Astrocyte (in vitro differentiated cells and primary cell): ENCODE measurements at regions not wholly inside any gene's neighbourhood (a gene's known extent, or its start where the extent isn't known, plus 50 kb on each side); places are given as distances from the start of the nearest gene placed in this dataset.

Source experiments
- DNase-seq: peaks from one replicate; pipeline ENCODE4 v3.0.0-alpha.2; 2010; ENCODE audit warnings: low read depth
- FAIRE-seq: peaks from 2 replicates; lab custom pipeline; 2011; peaks lifted over from hg19 to GRCh38; lab: Jason Lieb, UNC
- H2AFZ ChIP-seq: 2 replicates; pipeline ENCODE4 v1.6.0; 2012; ENCODE audit warnings: low read depth, low read length, inconsistent platforms
- H3K27ac ChIP-seq: 2 replicates; pipeline ENCODE4 v1.5.1; 2011; ENCODE audit warnings: low read depth, low read length, inconsistent platforms
- H3K27me3 ChIP-seq: 2 replicates; pipeline ENCODE4 v1.6.0; 2011; ENCODE audit warnings: low read length, inconsistent platforms; ENCODE audit not compliant: insufficient read depth
- H3K36me3 ChIP-seq: 2 replicates; pipeline ENCODE4 v1.5.1; 2011; ENCODE audit warnings: low read length, inconsistent platforms; ENCODE audit not compliant: insufficient read depth
- H3K4me1 ChIP-seq: 2 replicates; pipeline ENCODE4 v1.5.1; 2011; ENCODE audit warnings: low read length, inconsistent platforms; ENCODE audit not compliant: insufficient read depth
- H3K4me2 ChIP-seq: 2 replicates; pipeline ENCODE4 v1.6.0; 2012; ENCODE audit warnings: low read length, inconsistent platforms
- H3K4me3 ChIP-seq: 2 replicates; pipeline ENCODE4 v1.5.1; 2011; ENCODE audit warnings: low read depth, mild to moderate bottlenecking, low read length, inconsistent platforms; ENCODE audit not compliant: insufficient read depth
- H3K79me2 ChIP-seq: 2 replicates; pipeline ENCODE4 v1.6.0; 2012; ENCODE audit warnings: mild to moderate bottlenecking, low read length, inconsistent platforms; ENCODE audit not compliant: insufficient read depth
- H3K9ac ChIP-seq: 2 replicates; pipeline ENCODE4 v1.6.0; 2012; ENCODE audit warnings: mild to moderate bottlenecking, low read length, inconsistent platforms
- H3K9me3 ChIP-seq: 2 replicates; pipeline ENCODE4 v1.5.1; 2012; ENCODE audit warnings: low read depth, mild to moderate bottlenecking, low read length, inconsistent platforms; ENCODE audit not compliant: insufficient read depth
- H4K20me1 ChIP-seq: 2 replicates; pipeline ENCODE4 v1.6.0; 2012; ENCODE audit warnings: low read length, inconsistent platforms; ENCODE audit not compliant: insufficient read depth
- H3K27ac Mint-ChIP-seq: one replicate; pipeline ENCODE4 v1.8.0; 2021; ENCODE audit warnings: mild to moderate bottlenecking, mixed read lengths; ENCODE audit not compliant: unreplicated experiment
- H3K27me3 Mint-ChIP-seq: one replicate; pipeline ENCODE4 v1.8.0; 2021; ENCODE audit warnings: low read depth, mixed read lengths; ENCODE audit not compliant: unreplicated experiment
- H3K36me3 Mint-ChIP-seq: one replicate; pipeline ENCODE4 v1.8.0; 2021; ENCODE audit warnings: low read depth, mixed read lengths; ENCODE audit not compliant: unreplicated experiment
- H3K4me1 Mint-ChIP-seq: one replicate; pipeline ENCODE4 v1.8.0; 2021; ENCODE audit warnings: low read depth, mixed read lengths; ENCODE audit not compliant: unreplicated experiment
- H3K4me3 Mint-ChIP-seq: one replicate; pipeline ENCODE4 v1.8.0; 2021; ENCODE audit warnings: mild to moderate bottlenecking, moderate library complexity, mixed read lengths; ENCODE audit not compliant: unreplicated experiment
- H3K9me3 Mint-ChIP-seq: one replicate; pipeline ENCODE4 v1.8.0; 2021; ENCODE audit warnings: mild to moderate bottlenecking, mixed read lengths; ENCODE audit not compliant: unreplicated experiment
- CTCF ChIP-seq: IDR thresholded peaks from 2 replicates; pipeline ENCODE4 v1.5.1; 2011; ENCODE audit warnings: low read depth, mild to moderate bottlenecking, inconsistent platforms, low read length, moderate library complexity; ENCODE audit not compliant: insufficient read depth
- EZH2 ChIP-seq: IDR thresholded peaks from 2 replicates; pipeline ENCODE4 v1.6.1; 2012; ENCODE audit warnings: mild to moderate bottlenecking, low read length, inconsistent platforms; ENCODE audit not compliant: insufficient read depth

GRCh38 chr2:239692919-239693318 is 292.1 kb upstream of the HDAC4 start:
- Histone ChIP-seq H3K27ac (no peak overlapping the region), H3K4me1 (no peaks in the 10 kb centered on the region), H3K79me2 (no peaks in the 10 kb centered on the region), H3K9ac (no peak overlapping the region), H4K20me1 (no peaks in the 10 kb centered on the region), H2AFZ (no peak overlapping the region), H3K4me3 (no peak overlapping the region), H3K9me3 (no peaks in the 10 kb centered on the region), H3K27me3 (no peaks in the 10 kb centered on the region), H3K4me2 (no peak overlapping the region), H3K36me3 (no peaks in the 10 kb centered on the region)
- TF ChIP-seq CTCF, result no peak
- TF ChIP-seq EZH2, result no peak
- DNase-seq (no peak), FAIRE-seq (no peak)
- Mint-ChIP-seq H3K27me3 (peaks cover 33% of the 10 kb centered on the region), H3K36me3 (no peaks in the 10 kb centered on the region), H3K4me3 (no peak overlapping the region), H3K9me3 (no peaks in the 10 kb centered on the region), H3K4me1 (no peaks in the 10 kb centered on the region), H3K27ac (no peak overlapping the region)

DNA sequence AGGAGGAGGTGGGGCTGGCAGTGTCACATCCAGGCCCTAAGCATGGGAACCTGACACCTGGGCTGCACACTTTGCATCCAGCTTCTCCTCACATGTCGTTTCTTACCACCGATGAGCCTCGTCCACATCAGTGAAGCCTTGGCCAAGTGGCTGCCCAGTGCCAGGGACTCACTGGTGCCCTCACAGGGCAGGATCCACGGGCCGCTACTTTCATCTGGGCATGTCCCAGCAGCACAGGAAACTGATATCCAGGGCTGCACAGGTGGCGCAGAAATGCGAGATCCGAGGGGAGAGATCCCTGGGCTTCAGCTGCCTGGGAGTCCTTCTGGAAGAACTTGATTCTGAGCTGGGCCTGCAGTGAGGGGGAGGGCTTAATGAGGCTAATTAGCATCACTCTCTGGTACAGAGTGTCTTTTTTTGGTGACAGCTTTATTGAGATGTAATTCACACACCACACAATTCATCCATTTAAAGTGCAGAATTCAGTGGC is 291.6 kb upstream of the HDAC4 start:
- H3K9me3 Mint-ChIP-seq, result no peaks in the 10 kb centered on the region
- no peak overlapping the region for H3K4me3 Mint-ChIP-seq
- H3K4me1 Mint-ChIP-seq, result no peaks in the 10 kb centered on the region
- Histone ChIP-seq H3K27me3 (no peaks in the 10 kb centered on the region), H3K4me3 (no peak overlapping the region), H3K9me3 (no peaks in the 10 kb centered on the region), H3K9ac (no peak overlapping the region), H2AFZ (no peak overlapping the region), H3K27ac (no peak overlapping the region), H3K79me2 (no peaks in the 10 kb centered on the region), H4K20me1 (no peaks in the 10 kb centered on the region), H3K4me1 (no peaks in the 10 kb centered on the region), H3K4me2 (no peak overlapping the region), H3K36me3 (no peaks in the 10 kb centered on the region)
- TF ChIP-seq EZH2, result no peak
- no peak for TF ChIP-seq CTCF
- peaks cover 35% of the 10 kb centered on the region for H3K27me3 Mint-ChIP-seq
- FAIRE-seq, result no peak
- no peaks in the 10 kb centered on the region for H3K36me3 Mint-ChIP-seq
- H3K27ac Mint-ChIP-seq, result no peak overlapping the region
- DNase-seq, result no peak

- Histone ChIP-seq H3K27me3 (no peaks in the 10 kb centered on the region), H4K20me1 (no peaks in the 10 kb centered on the region), H3K4me3 (no peak overlapping the region), H3K4me1 (no peaks in the 10 kb centered on the region), H3K4me2 (no peak overlapping the region), H3K79me2 (no peaks in the 10 kb centered on the region), H2AFZ (no peak overlapping the region), H3K27ac (no peak overlapping the region), H3K36me3 (no peaks in the 10 kb centered on the region), H3K9me3 (no peaks in the 10 kb centered on the region), H3K9ac (no peak overlapping the region)
- Mint-ChIP-seq H3K9me3 (no peaks in the 10 kb centered on the region), H3K4me3 (no peak overlapping the region), H3K27ac (no peak overlapping the region), H3K4me1 (no peaks in the 10 kb centered on the region), H3K36me3 (no peaks in the 10 kb centered on the region), H3K27me3 (peaks cover 34% of the 10 kb centered on the region)
- no peak for FAIRE-seq
- DNase-seq, result no peak
- no peak for TF ChIP-seq CTCF
- TF ChIP-seq EZH2, result no peak
Observed at GRCh38 chr2:239691720-239692119, 290.9 kb upstream of the HDAC4 start.
